GM06990 (cell line): ENCODE measurements at regions not wholly inside any gene's neighbourhood (a gene's known extent, or its start where the extent isn't known, plus 50 kb on each side); places are given as distances from the start of the nearest gene placed in this dataset.

Experiments
- DNase-seq: peaks from one replicate; pipeline ENCODE4 v3.0.0-alpha.2; 2011; ENCODE audit not compliant: insufficient read length; ENCODE audit errors: extremely low read depth
- H3K27me3 ChIP-seq: replicated peaks from 2 replicates; pipeline ENCODE4 v1.6.0; 2011; ENCODE audit warnings: low read length; ENCODE audit not compliant: control insufficient read depth, insufficient read depth
- H3K36me3 ChIP-seq: 2 replicates; pipeline ENCODE4 v1.5.1; 2011; ENCODE audit warnings: low read length; ENCODE audit not compliant: control insufficient read depth, insufficient read depth
- H3K4me3 ChIP-seq: replicated peaks from 2 replicates; pipeline ENCODE4 v1.5.1; 2011; ENCODE audit warnings: low read depth, mild to moderate bottlenecking, control low read depth, low read length
- CTCF ChIP-seq: IDR thresholded peaks from 2 replicates; pipeline ENCODE4 v1.5.1; 2011; ENCODE audit warnings: low read length, control low read depth, mild to moderate bottlenecking, inconsistent platforms; ENCODE audit not compliant: insufficient read depth, poor library complexity, severe bottlenecking

GRCh38 chr3:18795078-18795477 is 353.2 kb upstream of the KCNH8 start:
- Histone ChIP-seq H3K36me3 (no peaks in the 10 kb centered on the region), H3K27me3 (no peaks in the 10 kb centered on the region), H3K4me3 (no peak overlapping the region)
- no peak for TF ChIP-seq CTCF
- no peak for DNase-seq

- H3K36me3 ChIP-seq, result no peaks in the 10 kb centered on the region
- DNase-seq, result no peak
- H3K27me3 ChIP-seq, result no peaks in the 10 kb centered on the region
- no peak for TF ChIP-seq CTCF
- no peak overlapping the region for H3K4me3 ChIP-seq
Observed at GRCh38 chr3:18791752-18792151, 356.6 kb upstream of the KCNH8 start.

GRCh38 chr3:18791182-18791581 is 357.1 kb upstream of the KCNH8 start:
- DNase-seq, result no peak
- Histone ChIP-seq H3K36me3 (no peaks in the 10 kb centered on the region), H3K27me3 (no peaks in the 10 kb centered on the region), H3K4me3 (no peak overlapping the region)
- TF ChIP-seq CTCF, result no peak

GRCh38 chr3:18790384-18790783 is 357.9 kb upstream of the KCNH8 start:
- no peak overlapping the region for H3K4me3 ChIP-seq
- TF ChIP-seq CTCF, result no peak
- no peak for DNase-seq
- no peaks in the 10 kb centered on the region for H3K27me3 ChIP-seq
- no peaks in the 10 kb centered on the region for H3K36me3 ChIP-seq

GRCh38 chr3:18789734-18790133 is 358.6 kb upstream of the KCNH8 start:
- Histone ChIP-seq H3K4me3 (no peak overlapping the region), H3K27me3 (no peaks in the 10 kb centered on the region), H3K36me3 (no peaks in the 10 kb centered on the region)
- DNase-seq, result no peak
- TF ChIP-seq CTCF, result no peak

- Histone ChIP-seq H3K27me3 (no peaks in the 10 kb centered on the region), H3K36me3 (no peaks in the 10 kb centered on the region), H3K4me3 (no peak overlapping the region)
- no peak for TF ChIP-seq CTCF
- no peak for DNase-seq
Observed at GRCh38 chr3:18787441-18787840, 360.9 kb upstream of the KCNH8 start.
